Sigmoid colon (tissue), 6 donors: ENCODE measurements at regions not wholly inside any gene's neighbourhood (a gene's known extent, or its start where the extent isn't known, plus 50 kb on each side); places are given as distances from the start of the nearest gene placed in this dataset.

ENCODE experiments used
- DNase-seq: peaks from one replicate; pipeline ENCODE4 v3.0.0-alpha.2; 2019
- H3K27ac ChIP-seq, 4 donors: fragments of 200-600 bp; sonication (generic); one replicate each; pipeline ENCODE4 v1.5.1; 2016 to 2019; ENCODE audit warnings: mild to moderate bottlenecking in 1 of 4
- H3K27me3 ChIP-seq, 3 donors: fragments of 200-600 bp; sonication (generic); one replicate each; pipeline ENCODE4 v1.5.1; 2019; ENCODE audit warnings: mild to moderate bottlenecking in 1 of 3
- H3K36me3 ChIP-seq, 4 donors: fragments of 200-600 bp; sonication (generic); one replicate each; pipeline ENCODE4 v1.5.1; 2016 to 2019
- H3K4me1 ChIP-seq, 4 donors: fragments of 200-600 bp; sonication (generic); one replicate each; pipeline ENCODE4 v1.5.1; 2017 to 2019
- H3K4me3 ChIP-seq, 4 donors: fragments of 200-600 bp; sonication (generic); one replicate each; pipeline ENCODE4 v1.5.1; 2017 to 2019; ENCODE audit warnings: mild to moderate bottlenecking in 2 of 4, moderate library complexity in 1 of 4
- H3K9me3 ChIP-seq, 4 donors: fragments of 200-600 bp in 3 of 4; sonication (generic) in 3 of 4; one replicate each; pipeline versions ENCODE4 v1.5.1 to v1.6.1; 2013 to 2019
- EP300 ChIP-seq, 4 donors: sonication (generic); formaldehyde crosslinking; IDR thresholded peaks; one replicate each; pipeline ENCODE4 v1.6.1; 2017; ENCODE audit warnings: antibody characterized with exemption in 4 of 4
- POLR2A ChIP-seq, 2 donors: fragments of 450-650 bp; IDR thresholded peaks; one replicate each; pipeline ENCODE4 v1.6.1; 2016; ENCODE audit warnings: antibody characterized with exemption in 2 of 2, mild to moderate bottlenecking in 2 of 2, moderate library complexity in 2 of 2
- POLR2AphosphoS5 ChIP-seq, 4 donors: sonication (generic); formaldehyde crosslinking; IDR thresholded peaks; one replicate each; pipeline ENCODE4 v1.6.1; 2017; ENCODE audit warnings: antibody characterized with exemption in 4 of 4
- WGBS, 2 donors: extraction: QIAGEN DNeasy Blood & Tissue Kit; methylation state at CpG; one replicate each; pipeline ENCODE4 v1.1.7; 2013; 5-methylcytosine and 5-hydroxymethylcytosine counted together
- intact Hi-C: fragments of 100-400 bp; cut with DNase I; formaldehyde crosslinking; loops from one replicate; pipeline ENCODE4 v1.15.1; 2023
- TF ChIP-seq, protein P1 (sequence below), 4 experiments: fragments of 450-650 bp in 3 of 4; fragments of 200-600 bp in 1 of 4; IDR thresholded peaks; one replicate each; pipeline ENCODE4 v1.5.1; 2016 to 2019; ENCODE audit warnings: antibody characterized with exemption in 4 of 4, mild to moderate bottlenecking in 3 of 4, moderate library complexity in 2 of 4
- donor health status: healthy with polysubstance abuse.
- donor health status: healthy.

DNA sequence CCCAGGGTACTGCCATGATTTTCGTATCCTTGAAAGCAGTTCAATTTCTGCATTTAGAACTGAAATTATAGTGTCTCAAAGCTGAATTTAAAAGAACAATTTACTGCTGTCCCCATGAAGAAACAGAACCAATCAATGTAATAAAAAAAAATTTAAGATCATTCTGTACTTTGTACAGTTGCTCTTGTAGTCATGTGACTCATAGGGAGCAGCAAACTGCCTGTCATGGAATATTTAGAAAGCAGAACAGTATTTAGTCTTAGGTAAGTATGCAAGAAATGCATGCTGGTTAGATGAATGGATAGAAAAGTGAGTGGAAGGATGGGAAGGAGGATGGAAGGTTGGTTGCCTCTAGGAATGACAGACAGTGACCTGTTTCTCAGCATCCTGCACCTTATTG is 450.9 kb downstream of the RAB38 start:
- no peak overlapping the region for H3K4me3 ChIP-seq
- H3K27ac ChIP-seq = no peak overlapping the region
- intact Hi-C loops = no loop called here
- WGBS, 2 donors = 63 to 77% methylated on average over 1 of the region's 1 CpG
- no peaks in the 10 kb centered on the region for H3K27me3 ChIP-seq
- TF ChIP-seq, protein P1, sequence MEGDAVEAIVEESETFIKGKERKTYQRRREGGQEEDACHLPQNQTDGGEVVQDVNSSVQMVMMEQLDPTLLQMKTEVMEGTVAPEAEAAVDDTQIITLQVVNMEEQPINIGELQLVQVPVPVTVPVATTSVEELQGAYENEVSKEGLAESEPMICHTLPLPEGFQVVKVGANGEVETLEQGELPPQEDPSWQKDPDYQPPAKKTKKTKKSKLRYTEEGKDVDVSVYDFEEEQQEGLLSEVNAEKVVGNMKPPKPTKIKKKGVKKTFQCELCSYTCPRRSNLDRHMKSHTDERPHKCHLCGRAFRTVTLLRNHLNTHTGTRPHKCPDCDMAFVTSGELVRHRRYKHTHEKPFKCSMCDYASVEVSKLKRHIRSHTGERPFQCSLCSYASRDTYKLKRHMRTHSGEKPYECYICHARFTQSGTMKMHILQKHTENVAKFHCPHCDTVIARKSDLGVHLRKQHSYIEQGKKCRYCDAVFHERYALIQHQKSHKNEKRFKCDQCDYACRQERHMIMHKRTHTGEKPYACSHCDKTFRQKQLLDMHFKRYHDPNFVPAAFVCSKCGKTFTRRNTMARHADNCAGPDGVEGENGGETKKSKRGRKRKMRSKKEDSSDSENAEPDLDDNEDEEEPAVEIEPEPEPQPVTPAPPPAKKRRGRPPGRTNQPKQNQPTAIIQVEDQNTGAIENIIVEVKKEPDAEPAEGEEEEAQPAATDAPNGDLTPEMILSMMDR (IDR thresholded peaks at IDR 0.05) = no peak
- no peak for TF ChIP-seq POLR2A (IDR thresholded peaks at IDR 0.05)
- no peak for TF ChIP-seq EP300 (IDR thresholded peaks at IDR 0.05)
- no peak for TF ChIP-seq POLR2AphosphoS5 (IDR thresholded peaks at IDR 0.05)
- H3K9me3 ChIP-seq = no peaks in the 10 kb centered on the region
- no peaks in the 10 kb centered on the region for H3K36me3 ChIP-seq
- DNase-seq = no peak
- H3K4me1 ChIP-seq = no peaks in the 10 kb centered on the region

DNA sequence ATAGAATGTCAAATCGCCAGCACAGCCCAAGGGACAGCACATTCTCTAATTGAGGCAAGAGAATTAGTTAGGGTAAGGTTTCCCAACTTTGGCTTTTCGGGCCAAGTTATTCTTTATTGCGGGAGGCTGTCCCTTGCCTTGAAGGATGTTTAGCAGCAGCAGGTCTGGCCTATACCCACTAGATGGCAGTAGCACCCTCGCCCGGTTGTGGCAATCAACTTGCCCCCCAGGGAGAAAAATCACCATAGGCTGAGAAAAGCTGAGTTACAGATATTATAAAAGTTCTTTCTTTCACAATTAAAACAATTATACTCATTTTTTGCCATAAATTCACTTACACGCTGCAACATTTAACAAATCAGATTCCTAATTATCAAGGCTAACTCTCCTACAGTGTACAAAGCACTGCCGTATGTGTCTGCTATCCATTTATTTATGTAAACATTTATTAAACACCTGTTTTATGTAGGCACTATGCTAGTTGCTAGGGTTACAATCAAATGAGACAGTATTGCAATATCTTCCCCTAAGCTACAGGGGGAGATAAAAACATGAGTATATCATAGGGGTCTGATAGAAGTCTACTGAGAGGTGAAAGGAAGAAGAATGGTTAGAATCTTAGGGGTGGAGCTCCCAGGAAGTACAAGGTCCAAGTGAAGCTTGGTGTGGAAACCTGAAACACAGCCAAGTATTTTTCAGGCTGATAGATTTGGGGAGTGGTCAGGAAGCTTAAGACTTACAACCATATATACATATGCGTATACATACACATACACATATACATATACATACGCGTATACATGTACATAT is 452.3 kb downstream of the RAB38 start:
- 40 to 63% methylated on average over 10 of the region's 10 CpGs for WGBS, 2 donors
- Histone ChIP-seq H3K27ac (no peak overlapping the region), H3K4me3 (no peak overlapping the region), H3K4me1 (no peaks in the 10 kb centered on the region), H3K36me3 (no peaks in the 10 kb centered on the region), H3K27me3 (no peaks in the 10 kb centered on the region), H3K9me3 (no peaks in the 10 kb centered on the region)
- intact Hi-C loops = no loop called here
- no peak for DNase-seq
- TF ChIP-seq, protein P1 (IDR thresholded peaks at IDR 0.05) = peak in 1 of 4 experiments; percentile 20
- TF ChIP-seq POLR2AphosphoS5 (IDR thresholded peaks at IDR 0.05) (no peak), POLR2A (IDR thresholded peaks at IDR 0.05) (no peak), EP300 (IDR thresholded peaks at IDR 0.05) (no peak)

DNA sequence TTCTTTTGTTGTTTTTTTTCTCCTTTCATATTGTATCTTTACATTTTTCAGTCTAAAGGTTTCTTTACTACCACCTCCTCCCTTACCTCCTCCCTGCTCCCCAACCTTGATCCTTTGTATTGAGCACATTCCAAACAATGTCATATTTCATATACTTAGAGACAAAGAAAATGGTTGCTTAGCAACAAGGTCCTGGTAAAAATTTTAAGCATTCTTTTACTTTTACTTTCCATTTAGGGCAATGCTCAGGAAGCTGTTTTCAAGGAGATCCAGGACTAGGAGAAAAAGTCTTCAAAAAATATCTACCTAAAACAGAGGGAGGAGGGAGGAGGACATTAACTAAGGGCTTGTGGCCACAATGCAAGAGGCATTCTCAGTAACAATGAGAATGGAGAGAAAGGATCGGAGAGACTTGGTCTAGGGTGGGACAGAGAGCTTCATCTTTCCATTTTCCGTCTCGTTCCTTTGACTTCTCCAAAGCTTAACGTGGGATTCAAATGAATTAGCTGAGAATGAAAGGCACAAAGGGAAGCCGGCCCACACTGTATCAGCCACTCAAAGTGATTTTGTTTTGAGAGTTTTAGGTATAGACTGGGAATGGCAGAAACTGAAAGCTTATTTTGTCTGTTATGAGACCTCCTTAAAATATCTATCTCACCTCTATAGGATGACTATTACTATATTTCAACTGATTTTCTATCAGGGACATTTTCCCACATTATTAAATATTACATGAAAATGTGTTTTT is 455.7 kb downstream of the RAB38 start:
- intact Hi-C loops = no loop called here
- Histone ChIP-seq H3K9me3 (no peaks in the 10 kb centered on the region), H3K36me3 (no peaks in the 10 kb centered on the region), H3K27ac (no peak overlapping the region), H3K27me3 (no peaks in the 10 kb centered on the region), H3K4me1 (no peaks in the 10 kb centered on the region), H3K4me3 (no peak overlapping the region)
- TF ChIP-seq POLR2A (IDR thresholded peaks at IDR 0.05) (no peak), POLR2AphosphoS5 (IDR thresholded peaks at IDR 0.05) (no peak), EP300 (IDR thresholded peaks at IDR 0.05) (no peak)
- TF ChIP-seq, protein P1 (IDR thresholded peaks at IDR 0.05) = no peak
- DNase-seq = no peak
- 91% methylated on average over 5 of the region's 5 CpGs for WGBS, 2 donors

DNA sequence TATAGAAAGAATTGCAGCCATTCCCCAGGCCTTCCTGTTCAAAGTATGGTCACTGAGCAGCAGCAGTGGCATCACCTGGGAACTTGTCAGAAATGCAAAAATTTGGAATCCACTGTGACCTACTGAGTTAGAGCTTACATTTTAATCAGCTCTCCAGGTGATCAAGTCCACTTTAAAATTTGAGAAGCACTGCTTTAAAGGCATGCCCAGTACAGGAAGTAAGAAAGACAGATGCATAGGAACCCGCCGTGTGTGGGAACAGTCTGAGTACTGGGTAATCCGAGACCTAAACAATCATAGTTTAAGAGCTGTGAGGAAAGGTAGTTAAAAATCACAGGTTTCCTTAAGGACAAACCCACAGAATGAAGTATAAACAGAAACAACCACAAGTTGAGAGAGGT is 462.4 kb downstream of the RAB38 start:
- WGBS, 2 donors = 23 to 57% methylated on average over 3 of the region's 3 CpGs
- intact Hi-C loops = no loop called here
- H3K9me3 ChIP-seq = no peaks in the 10 kb centered on the region

More for the DNA sequence above, 462.4 kb downstream of the RAB38 start:
- Histone ChIP-seq H3K36me3 (no peaks in the 10 kb centered on the region), H3K27me3 (no peaks in the 10 kb centered on the region), H3K4me1 (no peaks in the 10 kb centered on the region), H3K27ac (no peak overlapping the region), H3K4me3 (no peak overlapping the region)
- TF ChIP-seq, protein P1 (IDR thresholded peaks at IDR 0.05) = no peak
- no peak for TF ChIP-seq EP300 (IDR thresholded peaks at IDR 0.05)
- no peak for TF ChIP-seq POLR2AphosphoS5 (IDR thresholded peaks at IDR 0.05)
- no peak for TF ChIP-seq POLR2A (IDR thresholded peaks at IDR 0.05)
- no peak for DNase-seq
